ENCODE measurements at regions not wholly inside any gene's neighbourhood (a gene's known extent, or its start where the extent isn't known, plus 50 kb on each side); places are given as distances from the start of the nearest gene placed in this dataset.

DNA sequence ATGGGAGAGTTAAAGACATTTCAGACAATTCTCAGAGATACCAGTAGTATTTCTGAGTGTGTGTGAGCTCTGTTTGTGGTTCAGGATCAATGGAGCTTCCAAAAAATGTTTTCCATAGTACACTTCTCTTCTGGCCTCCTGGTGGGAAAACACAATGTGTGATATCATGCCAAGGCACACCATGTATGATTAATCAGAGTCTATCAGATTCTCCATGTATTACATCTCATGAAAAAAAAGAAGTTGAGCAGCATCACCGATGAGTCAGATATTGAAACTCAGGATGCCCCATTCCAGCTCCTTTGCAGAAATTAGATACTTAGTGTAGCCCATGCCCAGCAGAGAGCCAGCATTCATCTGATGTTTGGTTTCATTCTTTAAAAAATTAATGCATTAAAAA lies 620.3 kb upstream of the POU3F3 start:
- no peak for TF ChIP-seq POLR2AphosphoS5 (IDR thresholded peaks at IDR 0.05)
- TF ChIP-seq, protein P1, sequence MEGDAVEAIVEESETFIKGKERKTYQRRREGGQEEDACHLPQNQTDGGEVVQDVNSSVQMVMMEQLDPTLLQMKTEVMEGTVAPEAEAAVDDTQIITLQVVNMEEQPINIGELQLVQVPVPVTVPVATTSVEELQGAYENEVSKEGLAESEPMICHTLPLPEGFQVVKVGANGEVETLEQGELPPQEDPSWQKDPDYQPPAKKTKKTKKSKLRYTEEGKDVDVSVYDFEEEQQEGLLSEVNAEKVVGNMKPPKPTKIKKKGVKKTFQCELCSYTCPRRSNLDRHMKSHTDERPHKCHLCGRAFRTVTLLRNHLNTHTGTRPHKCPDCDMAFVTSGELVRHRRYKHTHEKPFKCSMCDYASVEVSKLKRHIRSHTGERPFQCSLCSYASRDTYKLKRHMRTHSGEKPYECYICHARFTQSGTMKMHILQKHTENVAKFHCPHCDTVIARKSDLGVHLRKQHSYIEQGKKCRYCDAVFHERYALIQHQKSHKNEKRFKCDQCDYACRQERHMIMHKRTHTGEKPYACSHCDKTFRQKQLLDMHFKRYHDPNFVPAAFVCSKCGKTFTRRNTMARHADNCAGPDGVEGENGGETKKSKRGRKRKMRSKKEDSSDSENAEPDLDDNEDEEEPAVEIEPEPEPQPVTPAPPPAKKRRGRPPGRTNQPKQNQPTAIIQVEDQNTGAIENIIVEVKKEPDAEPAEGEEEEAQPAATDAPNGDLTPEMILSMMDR (IDR thresholded peaks at IDR 0.05) = no peak
- TF ChIP-seq EP300 (IDR thresholded peaks at IDR 0.05) = no peak
